HEK293 (cell line): ENCODE measurements at regions not wholly inside any gene's neighbourhood (a gene's known extent, or its start where the extent isn't known, plus 50 kb on each side); places are given as distances from the start of the nearest gene placed in this dataset.
A peak's percentile ranks its signal among the peaks of the same experiment; 100 is the strongest.

Experiments used
- CTCF ChIA-PET: fragments of 350-600 bp; formaldehyde crosslinking; extraction: SDS; loops from one replicate; lab custom pipeline; 2021; ENCODE audit warnings: antibody characterized with exemption; lab: Yijun Ruan, JAX
- POLR2A ChIA-PET: fragments of 300-600 bp; formaldehyde crosslinking; extraction: SDS; loops from one replicate; lab custom pipeline; 2020; ENCODE audit warnings: antibody characterized with exemption, inconsistent platforms; lab: Yijun Ruan, JAX
- H3K27ac ChIP-seq: fragments of 200-500 bp; sonication (Bioruptor generic); 2 replicates; pipeline ENCODE4 v1.5.1; 2014; ENCODE audit warnings: low read depth, low read length, control low read depth, inconsistent platforms; ENCODE audit errors: extremely low read depth
- H3K36me3 ChIP-seq, 2 experiments: fragments of 200-500 bp in 1 of 2; sonication (Bioruptor generic) in 1 of 2; 1 replicate in 1 of 2; 2 replicates in 1 of 2; pipeline ENCODE4 v1.5.1; 2014 to 2017; ENCODE audit warnings: inconsistent platforms in 2 of 2, low read length in 2 of 2; ENCODE audit not compliant: control insufficient read depth in 2 of 2, insufficient read depth in 1 of 2
- H3K4me1 ChIP-seq: fragments of 200-500 bp; sonication (Bioruptor generic); 2 replicates; pipeline ENCODE4 v1.5.1; 2014; ENCODE audit warnings: mild to moderate bottlenecking, low read length, inconsistent platforms; ENCODE audit not compliant: control insufficient read depth, insufficient read depth
- H3K4me3 ChIP-seq: 2 replicates; pipeline ENCODE4 v1.5.1; 2011; ENCODE audit warnings: low read depth, mild to moderate bottlenecking, control low read depth, low read length, moderate library complexity
- H3K9me3 ChIP-seq: fragments of 200-500 bp; sonication (Bioruptor generic); 2 replicates; pipeline ENCODE4 v1.5.1; 2014; ENCODE audit warnings: low read depth, low read length, inconsistent platforms; ENCODE audit not compliant: control insufficient read depth, insufficient read depth
- EGR2 ChIP-seq: fragments of 450-650 bp; formaldehyde crosslinking; IDR thresholded peaks from 2 replicates; pipeline ENCODE4 v1.5.1; 2016; ENCODE audit warnings: low read depth, missing biosample characterization, missing genetic modification characterization
- KLF9 ChIP-seq: fragments of 450-650 bp; formaldehyde crosslinking; IDR thresholded peaks from 2 replicates; pipeline ENCODE4 v1.5.1; 2016; ENCODE audit warnings: missing biosample characterization, missing genetic modification characterization, low read depth
- SALL2 ChIP-seq: fragments of 450-650 bp; formaldehyde crosslinking; IDR thresholded peaks from 2 replicates; pipeline ENCODE4 v1.5.0; 2017; ENCODE audit warnings: missing biosample characterization, mild to moderate bottlenecking, missing genetic modification characterization, borderline replicate concordance
- SETDB1 ChIP-seq: IDR thresholded peaks from one replicate; pipeline ENCODE4 v1.6.1; 2017; ENCODE audit warnings: mild to moderate bottlenecking, low read length, moderate library complexity, mixed read lengths; ENCODE audit not compliant: insufficient read length
- ZBTB7A ChIP-seq: fragments of 450-650 bp; formaldehyde crosslinking; IDR thresholded peaks from 2 replicates; pipeline ENCODE4 v1.5.1; 2016; ENCODE audit warnings: low read depth, missing biosample characterization, missing genetic modification characterization
- ZFHX2 ChIP-seq: fragments of 450-650 bp; formaldehyde crosslinking; conservative IDR thresholded peaks from 2 replicates; pipeline ENCODE4 v1.5.1; 2016; ENCODE audit warnings: missing biosample characterization, missing genetic modification characterization
- ZFP69B ChIP-seq: fragments of 450-650 bp; formaldehyde crosslinking; IDR thresholded peaks from 2 replicates; pipeline ENCODE4 v1.5.1; 2016; ENCODE audit warnings: missing biosample characterization, missing genetic modification characterization
- ZNF23 ChIP-seq: fragments of 450-650 bp; formaldehyde crosslinking; IDR thresholded peaks from 2 replicates; pipeline ENCODE4 v1.5.1; 2016; ENCODE audit warnings: missing biosample characterization, missing genetic modification characterization, borderline replicate concordance
- ZNF391 ChIP-seq: fragments of 450-650 bp; formaldehyde crosslinking; IDR thresholded peaks from 2 replicates; pipeline ENCODE4 v1.5.1; 2016; ENCODE audit warnings: low read depth, missing biosample characterization, missing genetic modification characterization, borderline replicate concordance
- ZNF571 ChIP-seq: fragments of 450-650 bp; formaldehyde crosslinking; IDR thresholded peaks from 2 replicates; pipeline ENCODE4 v1.5.0; 2017; ENCODE audit warnings: missing biosample characterization, missing genetic modification characterization
- ZNF600 ChIP-seq: fragments of 450-650 bp; formaldehyde crosslinking; IDR thresholded peaks from 2 replicates; pipeline ENCODE4 v1.5.1; 2016; ENCODE audit warnings: missing biosample characterization, missing genetic modification characterization
- ZNF660 ChIP-seq: fragments of 450-650 bp; IDR thresholded peaks from 2 replicates; pipeline ENCODE4 v1.5.1; 2018; ENCODE audit warnings: missing biosample characterization, mild to moderate bottlenecking, missing genetic modification characterization
- ZNF670 ChIP-seq: fragments of 450-650 bp; formaldehyde crosslinking; IDR thresholded peaks from 2 replicates; pipeline ENCODE4 v1.5.1; 2016; ENCODE audit warnings: missing biosample characterization, missing genetic modification characterization, low read depth
- ZNF701 ChIP-seq: fragments of 450-650 bp; formaldehyde crosslinking; IDR thresholded peaks from 2 replicates; pipeline ENCODE4 v1.5.1; 2016; ENCODE audit warnings: missing biosample characterization, missing genetic modification characterization
- ZNF843 ChIP-seq: fragments of 450-650 bp; formaldehyde crosslinking; IDR thresholded peaks from 2 replicates; pipeline ENCODE4 v1.5.1; 2016; ENCODE audit warnings: missing biosample characterization, missing genetic modification characterization
- TF ChIP-seq, protein P1 (sequence below): fragments of 450-650 bp; formaldehyde crosslinking; IDR thresholded peaks from 2 replicates; pipeline ENCODE4 v1.5.1; 2017; ENCODE audit warnings: missing biosample characterization, missing genetic modification characterization
- TF ChIP-seq, protein P2 (sequence below): fragments of 450-650 bp; IDR thresholded peaks from 2 replicates; pipeline ENCODE4 v1.5.1; 2018; ENCODE audit warnings: missing biosample characterization, mild to moderate bottlenecking, missing genetic modification characterization
- TF ChIP-seq, protein P3 (sequence below): fragments of 450-650 bp; formaldehyde crosslinking; IDR thresholded peaks from 2 replicates; pipeline ENCODE4 v1.5.1; 2016; ENCODE audit warnings: missing biosample characterization, missing genetic modification characterization

DNA sequence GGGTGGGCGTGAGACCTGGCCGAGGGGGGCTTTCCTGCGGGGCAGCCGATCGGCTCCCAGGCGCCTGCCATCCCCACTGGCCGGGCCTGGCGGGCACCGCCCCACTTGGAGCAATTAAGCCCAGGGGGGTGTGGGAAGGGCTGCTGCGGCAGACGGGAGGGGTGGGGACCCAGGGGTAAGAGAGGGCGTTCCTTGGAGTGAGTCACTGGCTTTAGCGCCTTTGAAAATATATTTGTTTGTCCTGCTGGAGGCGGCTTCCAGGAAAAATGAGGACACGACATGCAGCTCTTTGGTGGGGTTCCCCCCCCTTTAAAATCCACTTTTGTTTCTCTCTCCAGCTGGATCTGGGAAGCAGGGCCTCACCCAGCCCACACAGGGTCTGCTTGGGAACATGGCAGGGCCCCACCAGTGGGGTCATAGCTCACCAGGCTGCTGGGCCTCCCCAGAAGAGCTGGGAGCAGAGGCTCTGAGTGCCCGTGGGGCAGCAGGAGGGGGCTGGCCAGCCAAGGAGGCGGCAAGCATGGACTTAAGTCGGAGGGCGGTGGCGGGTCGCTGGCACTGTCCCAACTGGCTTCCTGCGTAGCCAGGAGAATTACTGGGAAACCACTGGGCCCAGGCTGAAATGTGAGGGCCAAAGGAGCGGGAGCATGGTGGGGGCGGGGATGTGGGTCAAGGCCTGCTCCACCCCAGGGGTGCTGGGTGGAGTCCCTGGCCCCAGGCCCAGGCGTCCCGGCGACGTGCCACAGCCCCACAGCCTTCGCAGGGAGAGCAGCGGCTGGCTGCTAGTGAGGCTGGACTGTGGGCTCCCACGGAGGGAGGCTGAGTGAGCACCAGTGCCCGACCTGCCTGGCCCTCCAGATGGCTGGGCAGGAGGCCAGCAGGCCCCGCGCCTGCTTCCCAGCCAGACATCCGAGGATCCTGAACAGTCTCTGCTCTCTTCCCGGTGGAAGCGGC lies 128.0 kb downstream of the RFLNA start (continued):
- peak; percentile 69 for TF ChIP-seq KLF9 (tag by site-specific recombination)

DNA sequence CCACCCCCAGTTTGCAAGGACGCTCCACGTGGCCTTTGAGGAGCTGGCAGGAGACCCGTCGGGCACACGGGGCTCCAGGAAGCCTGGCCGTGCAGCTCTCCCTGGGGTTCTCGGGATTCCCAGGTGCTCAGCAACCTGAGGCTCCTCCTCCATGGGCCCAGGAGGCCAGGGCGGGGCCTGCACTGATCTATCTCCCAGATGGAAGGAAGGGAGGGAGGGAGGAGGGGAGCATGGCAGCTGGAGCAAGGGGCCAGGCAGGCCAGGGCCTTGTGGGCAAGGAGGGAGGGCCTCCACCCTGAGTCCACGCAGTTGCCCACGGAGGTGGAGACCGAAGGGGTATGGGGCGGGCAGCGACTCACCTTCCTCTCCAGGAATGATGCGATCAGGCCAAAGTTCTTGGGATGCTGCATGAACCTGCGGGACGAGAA lies 127.3 kb downstream of the RFLNA start:
- POLR2A ChIA-PET, result interaction anchor here (0.6 to 1.0 kb wide), 3 partner anchors 16 to 1039 kb away, joined by 3 to 6 read pairs (median 3); partner anchors contain the start of gene KMT5A
- no peak for TF ChIP-seq ZNF670 (tag by site-specific recombination)
- no peak for TF ChIP-seq ZBTB7A
- TF ChIP-seq, protein P1, sequence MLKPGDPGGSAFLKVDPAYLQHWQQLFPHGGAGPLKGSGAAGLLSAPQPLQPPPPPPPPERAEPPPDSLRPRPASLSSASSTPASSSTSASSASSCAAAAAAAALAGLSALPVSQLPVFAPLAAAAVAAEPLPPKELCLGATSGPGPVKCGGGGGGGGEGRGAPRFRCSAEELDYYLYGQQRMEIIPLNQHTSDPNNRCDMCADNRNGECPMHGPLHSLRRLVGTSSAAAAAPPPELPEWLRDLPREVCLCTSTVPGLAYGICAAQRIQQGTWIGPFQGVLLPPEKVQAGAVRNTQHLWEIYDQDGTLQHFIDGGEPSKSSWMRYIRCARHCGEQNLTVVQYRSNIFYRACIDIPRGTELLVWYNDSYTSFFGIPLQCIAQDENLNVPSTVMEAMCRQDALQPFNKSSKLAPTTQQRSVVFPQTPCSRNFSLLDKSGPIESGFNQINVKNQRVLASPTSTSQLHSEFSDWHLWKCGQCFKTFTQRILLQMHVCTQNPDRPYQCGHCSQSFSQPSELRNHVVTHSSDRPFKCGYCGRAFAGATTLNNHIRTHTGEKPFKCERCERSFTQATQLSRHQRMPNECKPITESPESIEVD, result no peak
- peak; percentile 63 for TF ChIP-seq EGR2 (tag by site-specific recombination)
- TF ChIP-seq SETDB1, result no peak
- TF ChIP-seq ZFHX2 (tag by site-specific recombination), result peak; percentile 56; the same call in 1 of the 2 replicates
- no peak for TF ChIP-seq ZNF391 (tag by site-specific recombination)
- TF ChIP-seq ZNF843, result no peak
- TF ChIP-seq, all 188 proteins: peak for 2
- H3K27ac ChIP-seq, result peak overlapping the region; percentile 94; the same call in 1 of the 2 replicates
- CTCF ChIA-PET, result interaction anchor here (0.6 to 0.7 kb wide), 2 partner anchors 70 to 371 kb away, joined by 3 read pairs; no protein-coding TSS in a partner anchor
- H3K4me1 ChIP-seq, result peaks cover 15% of the 10 kb centered on the region
- H3K4me3 ChIP-seq, result peak overlapping the region; percentile 30
- peaks cover 0 to 60% of the 10 kb centered on the region in 2 experiments; a peak in 2 of 3 replicates for H3K36me3 ChIP-seq
- no peaks in the 10 kb centered on the region for H3K9me3 ChIP-seq

DNA sequence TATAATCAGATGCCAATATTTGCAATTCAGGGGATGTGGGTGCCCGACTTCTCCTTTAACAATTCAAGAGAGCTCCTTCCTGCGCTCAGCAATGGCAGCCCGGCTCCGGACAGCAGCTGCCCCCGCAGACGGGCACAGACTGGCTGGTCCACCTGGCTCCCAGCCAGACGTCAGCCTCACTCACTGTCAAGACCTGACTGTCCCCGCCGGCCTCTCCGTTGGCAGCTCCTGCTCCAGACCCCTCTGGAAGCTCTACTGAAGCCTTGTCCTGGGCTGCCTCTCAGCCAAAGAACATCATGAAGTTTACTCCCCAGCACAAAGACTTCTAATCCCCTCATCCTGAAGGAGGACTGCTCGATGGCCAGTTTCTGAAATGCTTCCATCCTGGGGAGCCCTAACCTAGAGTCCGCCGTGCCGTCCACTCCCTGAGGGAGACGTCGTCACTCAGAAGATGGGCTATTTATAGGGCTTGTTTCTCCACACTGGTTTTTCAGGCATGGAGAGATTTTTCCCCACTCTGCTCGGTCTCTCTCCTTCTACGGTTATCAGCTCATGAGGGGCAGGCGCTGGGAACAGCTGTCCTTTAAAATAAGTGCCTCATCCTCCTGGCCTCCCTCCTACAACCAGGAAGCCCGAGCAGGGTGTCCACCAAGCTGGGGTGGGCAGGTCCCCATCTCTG lies 126.2 kb downstream of the RFLNA start:
- POLR2A ChIA-PET, result no interaction called here
- no peaks in the 10 kb centered on the region for H3K9me3 ChIP-seq
- no peak overlapping the region for H3K27ac ChIP-seq
- TF ChIP-seq, protein P2, sequence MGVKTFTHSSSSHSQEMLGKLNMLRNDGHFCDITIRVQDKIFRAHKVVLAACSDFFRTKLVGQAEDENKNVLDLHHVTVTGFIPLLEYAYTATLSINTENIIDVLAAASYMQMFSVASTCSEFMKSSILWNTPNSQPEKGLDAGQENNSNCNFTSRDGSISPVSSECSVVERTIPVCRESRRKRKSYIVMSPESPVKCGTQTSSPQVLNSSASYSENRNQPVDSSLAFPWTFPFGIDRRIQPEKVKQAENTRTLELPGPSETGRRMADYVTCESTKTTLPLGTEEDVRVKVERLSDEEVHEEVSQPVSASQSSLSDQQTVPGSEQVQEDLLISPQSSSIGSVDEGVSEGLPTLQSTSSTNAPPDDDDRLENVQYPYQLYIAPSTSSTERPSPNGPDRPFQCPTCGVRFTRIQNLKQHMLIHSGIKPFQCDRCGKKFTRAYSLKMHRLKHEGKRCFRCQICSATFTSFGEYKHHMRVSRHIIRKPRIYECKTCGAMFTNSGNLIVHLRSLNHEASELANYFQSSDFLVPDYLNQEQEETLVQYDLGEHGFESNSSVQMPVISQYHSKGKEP (tag by site-specific recombination), result no peak
- TF ChIP-seq SALL2 (tag by site-specific recombination) (no peak), ZFP69B (tag by site-specific recombination) (no peak), ZNF23 (tag by site-specific recombination) (no peak), ZNF660 (tag by site-specific recombination) (no peak), ZNF701 (tag by site-specific recombination) (no peak), ZNF571 (tag by site-specific recombination) (no peak), ZNF600 (tag by site-specific recombination) (no peak)
- TF ChIP-seq, protein P3, sequence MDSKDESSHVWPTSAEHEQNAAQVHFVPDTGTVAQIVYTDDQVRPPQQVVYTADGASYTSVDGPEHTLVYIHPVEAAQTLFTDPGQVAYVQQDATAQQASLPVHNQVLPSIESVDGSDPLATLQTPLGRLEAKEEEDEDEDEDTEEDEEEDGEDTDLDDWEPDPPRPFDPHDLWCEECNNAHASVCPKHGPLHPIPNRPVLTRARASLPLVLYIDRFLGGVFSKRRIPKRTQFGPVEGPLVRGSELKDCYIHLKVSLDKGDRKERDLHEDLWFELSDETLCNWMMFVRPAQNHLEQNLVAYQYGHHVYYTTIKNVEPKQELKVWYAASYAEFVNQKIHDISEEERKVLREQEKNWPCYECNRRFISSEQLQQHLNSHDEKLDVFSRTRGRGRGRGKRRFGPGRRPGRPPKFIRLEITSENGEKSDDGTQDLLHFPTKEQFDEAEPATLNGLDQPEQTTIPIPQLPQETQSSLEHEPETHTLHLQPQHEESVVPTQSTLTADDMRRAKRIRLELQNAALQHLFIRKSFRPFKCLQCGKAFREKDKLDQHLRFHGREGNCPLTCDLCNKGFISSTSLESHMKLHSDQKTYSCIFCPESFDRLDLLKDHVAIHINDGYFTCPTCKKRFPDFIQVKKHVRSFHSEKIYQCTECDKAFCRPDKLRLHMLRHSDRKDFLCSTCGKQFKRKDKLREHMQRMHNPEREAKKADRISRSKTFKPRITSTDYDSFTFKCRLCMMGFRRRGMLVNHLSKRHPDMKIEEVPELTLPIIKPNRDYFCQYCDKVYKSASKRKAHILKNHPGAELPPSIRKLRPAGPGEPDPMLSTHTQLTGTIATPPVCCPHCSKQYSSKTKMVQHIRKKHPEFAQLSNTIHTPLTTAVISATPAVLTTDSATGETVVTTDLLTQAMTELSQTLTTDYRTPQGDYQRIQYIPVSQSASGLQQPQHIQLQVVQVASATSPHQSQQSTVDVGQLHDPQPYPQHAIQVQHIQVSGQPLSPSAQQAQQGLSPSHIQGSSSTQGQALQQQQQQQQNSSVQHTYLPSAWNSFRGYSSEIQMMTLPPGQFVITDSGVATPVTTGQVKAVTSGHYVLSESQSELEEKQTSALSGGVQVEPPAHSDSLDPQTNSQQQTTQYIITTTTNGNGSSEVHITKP (tag by site-specific recombination), result no peak
- H3K4me1 ChIP-seq, result peaks cover 15% of the 10 kb centered on the region
- peaks cover 0 to 56% of the 10 kb centered on the region in 2 experiments; a peak in 2 of 3 replicates for H3K36me3 ChIP-seq
- CTCF ChIA-PET, result interaction anchor here (0.7 kb wide), 1 partner anchor 194 kb away, joined by 3 read pairs; no protein-coding TSS in a partner anchor
- H3K4me3 ChIP-seq, result no peak overlapping the region
